Esophagus muscularis mucosa (tissue), 4 donors: ENCODE measurements at regions not wholly inside any gene's neighbourhood (a gene's known extent, or its start where the extent isn't known, plus 50 kb on each side); places are given as distances from the start of the nearest gene placed in this dataset.
"Not testable (repeated sequence)": the region's sequence is repeated elsewhere in the genome, so short reads cannot be mapped to it uniquely, and the experiment has no call there.

Experiments
- DNase-seq: peaks from one replicate; pipeline ENCODE4 v3.0.0-alpha.2; 2017; ENCODE audit errors: extremely low spot score
- H3K27ac ChIP-seq, 4 donors: fragments of 200-600 bp; sonication (generic); replicated peaks in 1 of 4; 1 replicate in 3 of 4; 2 replicates in 1 of 4; pipeline ENCODE4 v1.5.1; 2016 to 2019; ENCODE audit warnings: mild to moderate bottlenecking in 1 of 4
- H3K27me3 ChIP-seq, 4 donors: fragments of 200-600 bp; sonication (generic); one replicate each; pipeline versions ENCODE4 v1.5.1 to v1.6.0; 2016 to 2019
- H3K36me3 ChIP-seq, 4 donors: fragments of 200-600 bp; sonication (generic); one replicate each; pipeline ENCODE4 v1.5.1; 2016 to 2019
- H3K4me1 ChIP-seq, 4 donors: fragments of 200-600 bp; sonication (generic); one replicate each; pipeline ENCODE4 v1.5.1; 2016 to 2019
- H3K4me3 ChIP-seq, 4 donors: fragments of 200-600 bp; sonication (generic); 1 replicate in 2 of 4; 2 replicates in 2 of 4; pipeline ENCODE4 v1.5.1; 2016 to 2019; ENCODE audit warnings: mild to moderate bottlenecking in 4 of 4, moderate library complexity in 1 of 4
- H3K9me3 ChIP-seq, 4 donors: fragments of 200-600 bp; sonication (generic); 1 replicate in 3 of 4; 2 replicates in 1 of 4; pipeline ENCODE4 v1.5.1; 2016 to 2019
- EP300 ChIP-seq: sonication (generic); formaldehyde crosslinking; IDR thresholded peaks from one replicate; pipeline ENCODE4 v1.6.1; 2017; ENCODE audit warnings: antibody characterized with exemption
- POLR2A ChIP-seq: fragments of 450-650 bp; IDR thresholded peaks from one replicate; pipeline ENCODE4 v1.6.1; 2017; ENCODE audit warnings: antibody characterized with exemption, moderate library complexity, mild to moderate bottlenecking, low read depth
- POLR2AphosphoS5 ChIP-seq, 2 donors: sonication (generic); formaldehyde crosslinking; IDR thresholded peaks; one replicate each; pipeline ENCODE4 v1.6.1; 2017; ENCODE audit warnings: antibody characterized with exemption in 2 of 2
- WGBS: methylation state at CpG from one replicate; pipeline ENCODE4 v1.1.5; 2018; 5-methylcytosine and 5-hydroxymethylcytosine counted together
- intact Hi-C: fragments of 100-400 bp; cut with DNase I; formaldehyde crosslinking; loops from one replicate; pipeline ENCODE4 v1.15.1; 2023
- TF ChIP-seq, protein P1 (sequence below), 3 experiments: fragments of 200-600 bp in 2 of 3; fragments of 450-650 bp in 1 of 3; sonication (generic) in 2 of 3; IDR thresholded peaks; one replicate each; pipeline ENCODE4 v1.5.1; 2017 to 2019; ENCODE audit warnings: antibody characterized with exemption in 3 of 3, mild to moderate bottlenecking in 2 of 3, moderate library complexity in 1 of 3

GRCh38 chr1:119209596-119210295 lies 69.3 kb upstream of the WARS2 start:
- no peaks in the 10 kb centered on the region for H3K9me3 ChIP-seq
- TF ChIP-seq POLR2AphosphoS5 (IDR thresholded peaks at IDR 0.05) (no peak), POLR2A (no peak), EP300 (no peak)
- TF ChIP-seq, protein P1, sequence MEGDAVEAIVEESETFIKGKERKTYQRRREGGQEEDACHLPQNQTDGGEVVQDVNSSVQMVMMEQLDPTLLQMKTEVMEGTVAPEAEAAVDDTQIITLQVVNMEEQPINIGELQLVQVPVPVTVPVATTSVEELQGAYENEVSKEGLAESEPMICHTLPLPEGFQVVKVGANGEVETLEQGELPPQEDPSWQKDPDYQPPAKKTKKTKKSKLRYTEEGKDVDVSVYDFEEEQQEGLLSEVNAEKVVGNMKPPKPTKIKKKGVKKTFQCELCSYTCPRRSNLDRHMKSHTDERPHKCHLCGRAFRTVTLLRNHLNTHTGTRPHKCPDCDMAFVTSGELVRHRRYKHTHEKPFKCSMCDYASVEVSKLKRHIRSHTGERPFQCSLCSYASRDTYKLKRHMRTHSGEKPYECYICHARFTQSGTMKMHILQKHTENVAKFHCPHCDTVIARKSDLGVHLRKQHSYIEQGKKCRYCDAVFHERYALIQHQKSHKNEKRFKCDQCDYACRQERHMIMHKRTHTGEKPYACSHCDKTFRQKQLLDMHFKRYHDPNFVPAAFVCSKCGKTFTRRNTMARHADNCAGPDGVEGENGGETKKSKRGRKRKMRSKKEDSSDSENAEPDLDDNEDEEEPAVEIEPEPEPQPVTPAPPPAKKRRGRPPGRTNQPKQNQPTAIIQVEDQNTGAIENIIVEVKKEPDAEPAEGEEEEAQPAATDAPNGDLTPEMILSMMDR (IDR thresholded peaks at IDR 0.05), result no peak
- H3K4me1 ChIP-seq, result no peaks in the 10 kb centered on the region
- intact Hi-C loops, result no loop called here
- no peaks in the 10 kb centered on the region for H3K27me3 ChIP-seq
- no peak overlapping the region for H3K4me3 ChIP-seq
- H3K36me3 ChIP-seq, result peaks cover 0 to 4% (median 0%) of the 10 kb centered on the region in 4 donors
- no peak overlapping the region for H3K27ac ChIP-seq
- WGBS, result 66% methylated on average over 1 of the region's 1 CpG
- DNase-seq, result no peak

DNA sequence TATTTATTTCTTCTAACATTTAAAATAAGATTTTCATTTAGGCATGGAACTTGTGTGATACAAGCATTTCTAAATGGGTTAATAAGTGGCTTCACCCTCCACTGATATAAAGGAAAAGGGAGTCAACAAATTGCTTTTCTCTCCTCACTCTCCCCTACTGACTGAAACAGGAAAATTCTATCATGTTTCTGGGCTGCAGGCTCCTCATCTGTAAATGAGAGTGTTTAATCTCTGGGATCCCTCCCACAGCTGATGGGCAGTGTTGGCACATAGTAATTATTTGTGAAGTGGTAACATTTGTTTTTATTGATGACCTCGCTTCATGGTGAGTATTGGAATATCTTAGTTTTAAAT lies 69.8 kb upstream of the WARS2 start:
- WGBS, result 100% methylated on average over 1 of the region's 1 CpG
- TF ChIP-seq, protein P1 (IDR thresholded peaks at IDR 0.05), result no peak
- TF ChIP-seq EP300 (no peak), POLR2A (no peak), POLR2AphosphoS5 (IDR thresholded peaks at IDR 0.05) (no peak)

DNA sequence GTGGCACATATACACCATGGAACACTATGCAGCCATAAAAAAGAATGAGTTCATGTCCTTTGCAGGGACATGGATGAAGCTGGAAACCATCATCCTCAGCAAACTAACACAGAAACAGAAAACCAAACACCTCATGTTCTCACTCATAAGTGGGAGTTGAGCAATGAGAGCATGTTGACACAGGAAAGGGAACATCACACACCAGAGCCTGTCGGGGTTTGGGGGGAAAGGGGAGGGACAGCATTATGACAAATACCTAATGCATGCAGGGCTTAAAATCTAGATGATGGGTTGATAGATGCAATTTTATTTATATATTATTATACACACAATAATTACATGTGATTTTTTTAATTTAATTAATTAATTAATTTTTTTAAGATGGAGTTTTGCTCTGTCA lies 72.8 kb upstream of the WARS2 start:
- H3K9me3 ChIP-seq, intact Hi-C loops, H3K27me3 ChIP-seq, H3K27ac ChIP-seq, H3K36me3 ChIP-seq, DNase-seq, H3K4me1 ChIP-seq, H3K4me3 ChIP-seq: not testable (repeated sequence)
- WGBS, result 88% methylated on average over 1 of the region's 1 CpG

More for the DNA sequence above, 69.8 kb upstream of the WARS2 start:
- Histone ChIP-seq H3K36me3 (peaks cover 0 to 4% (median 0%) of the 10 kb centered on the region in 4 donors), H3K27ac (no peak overlapping the region), H3K4me3 (no peak overlapping the region), H3K27me3 (no peaks in the 10 kb centered on the region), H3K9me3 (no peaks in the 10 kb centered on the region), H3K4me1 (no peaks in the 10 kb centered on the region)
- intact Hi-C loops, result no loop called here
- DNase-seq, result no peak

- H3K9me3 ChIP-seq, H3K27me3 ChIP-seq, intact Hi-C loops, H3K27ac ChIP-seq, DNase-seq, H3K4me3 ChIP-seq, H3K4me1 ChIP-seq, H3K36me3 ChIP-seq: not testable (repeated sequence)
- 95% methylated on average over 4 of the region's 6 CpGs for WGBS
Observed at GRCh38 chr1:119214961-119215360, 74.5 kb upstream of the WARS2 start.

DNA sequence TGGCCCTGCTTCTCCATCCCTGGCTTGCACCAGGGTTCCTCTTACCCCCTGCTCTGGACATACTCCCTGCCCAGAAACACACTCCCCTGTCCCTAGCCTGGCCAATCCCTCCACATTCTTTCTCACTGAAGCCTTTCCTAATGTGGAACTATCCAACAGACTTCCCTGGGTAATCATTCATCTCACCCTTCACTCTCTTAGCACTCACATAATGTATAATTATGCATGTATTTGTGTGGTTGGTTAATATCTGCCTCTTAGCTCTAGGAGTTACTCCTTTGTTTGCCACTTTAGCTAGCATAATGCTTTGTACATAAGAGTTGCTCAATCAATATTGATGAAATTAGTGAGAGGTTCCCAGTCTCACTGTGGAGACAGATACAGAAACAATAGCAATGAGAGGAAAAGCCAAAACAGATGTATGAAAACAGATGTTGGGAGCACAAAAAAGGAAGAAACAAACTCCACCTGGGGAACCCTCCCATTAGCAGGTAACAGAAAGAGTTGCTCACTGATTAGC lies 76.9 kb upstream of the WARS2 start:
- Histone ChIP-seq H3K4me3 (no peak overlapping the region), H3K27ac (no peak overlapping the region), H3K9me3 (no peaks in the 10 kb centered on the region), H3K27me3 (no peaks in the 10 kb centered on the region), H3K4me1 (no peaks in the 10 kb centered on the region), H3K36me3 (peaks cover 0 to 9% (median 0%) of the 10 kb centered on the region in 4 donors)
- DNase-seq, result no peak
- intact Hi-C loops, result no loop called here
- TF ChIP-seq EP300, result no peak
- TF ChIP-seq, protein P1 (IDR thresholded peaks at IDR 0.05), result no peak
- TF ChIP-seq POLR2AphosphoS5 (IDR thresholded peaks at IDR 0.05), result no peak

- TF ChIP-seq, protein P1 (IDR thresholded peaks at IDR 0.05), result no peak
- no peak for TF ChIP-seq POLR2AphosphoS5 (IDR thresholded peaks at IDR 0.05)
- TF ChIP-seq EP300, result no peak
- no peak for TF ChIP-seq POLR2A
- Histone ChIP-seq H3K27ac (no peak overlapping the region), H3K36me3 (peaks cover 0 to 9% (median 0%) of the 10 kb centered on the region in 4 donors), H3K9me3 (no peaks in the 10 kb centered on the region), H3K4me1 (no peaks in the 10 kb centered on the region), H3K27me3 (no peaks in the 10 kb centered on the region), H3K4me3 (no peak overlapping the region)
- intact Hi-C loops, result no loop called here
- WGBS, result 70% methylated on average over 4 of the region's 4 CpGs
- no peak for DNase-seq
Observed at GRCh38 chr1:119219711-119220110, 79.3 kb upstream of the WARS2 start.
